ENCODE measurements at regions not wholly inside any gene's neighbourhood (a gene's known extent, or its start where the extent isn't known, plus 50 kb on each side); places are given as distances from the start of the nearest gene placed in this dataset.
"Not testable (repeated sequence)": the region's sequence is repeated elsewhere in the genome, so short reads cannot be mapped to it uniquely, and the experiment has no call there.

- no peak for DNase-seq (ENCODE audit: low read depth)
Measured at GRCh38 chr6:106799031-106799894, 169.9 kb downstream of the QRSL1 start.

- no peak for DNase-seq (ENCODE audit: low read depth)
Measured at GRCh38 chr6:106797186-106797585, 167.8 kb downstream of the QRSL1 start.

GRCh38 chr6:106796781-106797180 lies 167.4 kb downstream of the QRSL1 start:
- DNase-seq (ENCODE audit: low read depth): no peak

- DNase-seq (ENCODE audit: low read depth): no peak
Measured at GRCh38 chr6:106794129-106794528, 164.8 kb downstream of the QRSL1 start.

- no peak for DNase-seq (ENCODE audit: low read depth)
Measured at GRCh38 chr6:106792536-106793236, 163.3 kb downstream of the QRSL1 start.

GRCh38 chr6:106790935-106791334 lies 161.6 kb downstream of the QRSL1 start:
- no peak for DNase-seq (ENCODE audit: low read depth)

GRCh38 chr6:106790149-106790770 lies 160.9 kb downstream of the QRSL1 start:
- no peak for DNase-seq (ENCODE audit: low read depth)

GRCh38 chr6:106789428-106790148 lies 160.2 kb downstream of the QRSL1 start:
- DNase-seq (ENCODE audit: low read depth): no peak

GRCh38 chr6:106788761-106789160 lies 159.4 kb downstream of the QRSL1 start:
- DNase-seq (ENCODE audit: low read depth): no peak

GRCh38 chr6:106787327-106788196 lies 158.2 kb downstream of the QRSL1 start:
- no peak for DNase-seq (ENCODE audit: low read depth)

- DNase-seq (ENCODE audit: low read depth): no peak
Measured at GRCh38 chr6:106785298-106785697, 155.9 kb downstream of the QRSL1 start.

- peak; percentile 49 for DNase-seq (ENCODE audit: low read depth)
Measured at GRCh38 chr6:106783640-106784566, 154.5 kb downstream of the QRSL1 start.

- no peak for DNase-seq (ENCODE audit: low read depth)
Measured at GRCh38 chr6:106782536-106783285, 153.3 kb downstream of the QRSL1 start.

GRCh38 chr6:106779552-106779951 lies 150.2 kb downstream of the QRSL1 start:
- DNase-seq (ENCODE audit: low read depth): not testable (repeated sequence)

GRCh38 chr6:106778943-106779342 lies 149.6 kb downstream of the QRSL1 start:
- no peak for DNase-seq (ENCODE audit: low read depth)

- DNase-seq (ENCODE audit: low read depth): no peak
Measured at GRCh38 chr6:106773996-106774629, 144.7 kb downstream of the QRSL1 start.

- DNase-seq (ENCODE audit: low read depth): no peak
Measured at GRCh38 chr6:106773522-106773921, 144.1 kb downstream of the QRSL1 start.

GRCh38 chr6:106772270-106773142 lies 143.1 kb downstream of the QRSL1 start:
- no peak for DNase-seq (ENCODE audit: low read depth)
